ENCODE measurements at regions not wholly inside any gene's neighbourhood (a gene's known extent, or its start where the extent isn't known, plus 50 kb on each side); places are given as distances from the start of the nearest gene placed in this dataset.

- ChIA-PET POLR2A (no interaction called here), CTCF (no interaction called here), RAD21 (ENCODE audit: low non-redundant PET in 1 of 2, low total read pairs in 2 of 2, uncharacterized antibody in 2 of 2, unreplicated experiment in 2 of 2) (no interaction called here)
- ATAC-seq (no peak), DNase-seq (ENCODE audit: low read depth, low spot score) (no peak)
- Histone ChIP-seq H2AFZ (ENCODE audit: low read depth, low read length, poor library complexity, severe bottlenecking) (no peak overlapping the region), H3K4me2 (ENCODE audit: low read length) (no peak overlapping the region), H3K79me2 (ENCODE audit: insufficient read depth, low read length) (no peaks in the 10 kb centered on the region), H3K36me3 (ENCODE audit: control insufficient read depth in 1 of 2, insufficient read depth in 2 of 2, low read length in 2 of 2) (no peaks in the 10 kb centered on the region), H3K27ac (ENCODE audit: low read depth, low read length) (no peak overlapping the region), H3K4me1 (ENCODE audit: control insufficient read depth in 1 of 2, insufficient read depth in 2 of 2, low read length in 2 of 2) (peaks cover 4 to 9% of the 10 kb centered on the region in 2 experiments; a peak in 3 of 4 replicates), H3K9ac (ENCODE audit: low read length) (no peak overlapping the region), H3K9me3 (ENCODE audit: control insufficient read depth in 1 of 2, insufficient read depth in 1 of 2, low read depth in 1 of 2, low read length in 2 of 2) (no peaks in the 10 kb centered on the region), H3K4me3 (replicated peaks in 1 of 2; ENCODE audit: low read depth in 1 of 2, low read length in 2 of 2) (no peak overlapping the region), H3K27me3 (ENCODE audit: insufficient read depth, low read length) (no peaks in the 10 kb centered on the region), H4K20me1 (ENCODE audit: insufficient read depth) (no peaks in the 10 kb centered on the region), H3K9me2 (ENCODE audit: insufficient read depth) (no peaks in the 10 kb centered on the region)
- no TSS peak for BruUV-seq (replicated peaks)
- no peak for TF ChIP-seq ZFX (IDR thresholded peaks at IDR 0.05)
- TF ChIP-seq RAD21 (IDR thresholded peaks at IDR 0.05; ENCODE audit: low read depth), result no peak
- TF ChIP-seq, protein P1, sequence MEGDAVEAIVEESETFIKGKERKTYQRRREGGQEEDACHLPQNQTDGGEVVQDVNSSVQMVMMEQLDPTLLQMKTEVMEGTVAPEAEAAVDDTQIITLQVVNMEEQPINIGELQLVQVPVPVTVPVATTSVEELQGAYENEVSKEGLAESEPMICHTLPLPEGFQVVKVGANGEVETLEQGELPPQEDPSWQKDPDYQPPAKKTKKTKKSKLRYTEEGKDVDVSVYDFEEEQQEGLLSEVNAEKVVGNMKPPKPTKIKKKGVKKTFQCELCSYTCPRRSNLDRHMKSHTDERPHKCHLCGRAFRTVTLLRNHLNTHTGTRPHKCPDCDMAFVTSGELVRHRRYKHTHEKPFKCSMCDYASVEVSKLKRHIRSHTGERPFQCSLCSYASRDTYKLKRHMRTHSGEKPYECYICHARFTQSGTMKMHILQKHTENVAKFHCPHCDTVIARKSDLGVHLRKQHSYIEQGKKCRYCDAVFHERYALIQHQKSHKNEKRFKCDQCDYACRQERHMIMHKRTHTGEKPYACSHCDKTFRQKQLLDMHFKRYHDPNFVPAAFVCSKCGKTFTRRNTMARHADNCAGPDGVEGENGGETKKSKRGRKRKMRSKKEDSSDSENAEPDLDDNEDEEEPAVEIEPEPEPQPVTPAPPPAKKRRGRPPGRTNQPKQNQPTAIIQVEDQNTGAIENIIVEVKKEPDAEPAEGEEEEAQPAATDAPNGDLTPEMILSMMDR (IDR thresholded peaks at IDR 0.05 in 2 of 3, conservative IDR thresholded peaks at IDR 0.05 in 1 of 3; ENCODE audit: borderline replicate concordance in 1 of 3, insufficient read depth in 1 of 3, low read depth in 2 of 3, low read length in 2 of 3), result no peak
- no peak for TF ChIP-seq POLR2AphosphoS5 (IDR thresholded peaks at IDR 0.05; ENCODE audit: low read depth, low read length)
- no peak for TF ChIP-seq ZNF274 (IDR thresholded peaks at IDR 0.05; ENCODE audit: low read depth, low read length)
- no peak for TF ChIP-seq REST (IDR thresholded peaks at IDR 0.05; ENCODE audit: low read depth)
- TF ChIP-seq TCF7L2 (IDR thresholded peaks at IDR 0.05; ENCODE audit: borderline replicate concordance, extremely low read depth, insufficient read depth, insufficient read length), result no peak
- intact Hi-C loops (cut with micrococcal nuclease), result no loop called here
Observed at GRCh38 chr20:56820984-56821383, 191.9 kb downstream of the TFAP2C start.
